GM19351 (cell line): ENCODE measurements at regions not wholly inside any gene's neighbourhood (a gene's known extent, or its start where the extent isn't known, plus 50 kb on each side); places are given as distances from the start of the nearest gene placed in this dataset.
"Not testable (repeated sequence)": the region's sequence is repeated elsewhere in the genome, so short reads cannot be mapped to it uniquely, and the experiment has no call there.

Experiments
- ATAC-seq: cut with Tn5 transposase; IDR thresholded peaks from one replicate; pipeline ENCODE4 v1.9.1; 2021; ENCODE audit warnings: mild to moderate bottlenecking, moderate library complexity; ENCODE audit not compliant: unreplicated experiment

DNA sequence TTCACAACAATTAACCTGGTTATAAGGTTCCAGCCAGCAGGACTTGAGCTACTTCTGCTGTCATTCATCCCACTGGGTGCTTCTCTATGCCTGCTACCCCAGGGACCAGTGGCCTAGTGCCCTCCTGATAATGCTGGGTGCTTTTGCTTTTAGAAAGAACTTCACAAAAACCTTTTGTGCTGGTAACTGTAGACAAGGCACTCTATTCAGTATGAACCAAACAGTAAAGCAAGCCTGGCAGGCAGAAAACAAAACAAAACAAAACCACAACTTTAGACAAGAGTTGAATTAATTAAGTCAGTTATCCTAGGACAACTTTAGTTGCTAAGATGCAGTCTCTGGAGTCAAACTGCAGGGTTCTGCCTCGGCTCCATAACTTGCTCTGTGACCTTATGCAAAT, 61.9 kb upstream of the ADGRL2 start:
- ATAC-seq = no peak

DNA sequence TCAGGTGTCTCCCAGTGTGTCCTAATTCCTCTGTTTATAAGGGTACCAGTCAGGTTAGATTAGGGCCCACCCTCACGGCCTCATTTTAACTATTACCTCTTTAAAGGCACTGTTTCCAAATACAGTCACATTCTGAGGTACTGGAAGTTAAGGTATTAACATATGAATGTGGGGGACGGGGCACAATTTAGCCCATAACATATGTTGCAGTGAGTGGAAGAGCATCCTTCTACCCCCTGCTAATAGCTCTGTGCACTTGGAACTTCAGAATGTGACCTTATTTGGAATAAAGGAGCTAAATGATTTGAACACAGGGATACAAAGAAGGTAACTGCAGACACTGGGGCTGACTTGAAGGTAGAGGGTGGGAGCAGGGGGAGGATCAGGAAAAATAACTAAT, 67.3 kb upstream of the ADGRL2 start:
- no peak for ATAC-seq

DNA sequence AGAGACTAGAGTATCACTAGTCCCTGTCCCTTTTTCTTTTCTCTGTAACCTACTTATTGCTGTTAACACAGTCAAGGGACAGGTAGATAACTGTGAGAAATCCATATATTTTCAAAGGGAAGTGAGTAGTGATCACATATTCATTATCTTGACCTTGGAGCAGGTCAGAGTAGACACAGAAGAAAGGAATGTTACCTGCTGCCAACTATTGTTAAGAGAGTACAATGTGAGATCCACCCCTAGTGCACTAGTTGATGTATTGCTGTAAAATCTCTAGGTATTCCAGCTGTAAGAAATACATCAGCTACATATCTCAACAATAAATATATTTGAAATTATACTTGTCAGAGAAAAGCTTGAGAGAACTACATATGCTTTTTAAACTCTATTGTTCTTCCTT, 68.7 kb upstream of the ADGRL2 start:
- no peak for ATAC-seq

DNA sequence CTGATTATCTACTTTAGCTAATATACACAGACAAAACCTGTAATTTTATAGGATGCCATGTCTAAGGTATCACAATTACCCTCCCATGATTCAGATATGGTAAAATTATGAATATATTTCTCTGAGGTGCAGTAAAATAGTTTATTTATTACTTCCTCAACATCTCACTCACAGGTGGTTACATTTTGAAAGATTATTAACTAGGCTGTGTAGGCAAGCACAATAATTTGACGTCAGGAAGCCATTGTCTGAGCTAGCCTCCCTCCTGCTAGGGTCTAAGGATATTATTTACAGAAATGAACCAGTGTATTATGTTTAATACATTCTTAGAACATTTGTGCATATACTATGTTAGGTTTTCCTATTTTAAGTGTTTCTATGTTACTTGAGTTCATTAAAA, 69.9 kb upstream of the ADGRL2 start:
- no peak for ATAC-seq

DNA sequence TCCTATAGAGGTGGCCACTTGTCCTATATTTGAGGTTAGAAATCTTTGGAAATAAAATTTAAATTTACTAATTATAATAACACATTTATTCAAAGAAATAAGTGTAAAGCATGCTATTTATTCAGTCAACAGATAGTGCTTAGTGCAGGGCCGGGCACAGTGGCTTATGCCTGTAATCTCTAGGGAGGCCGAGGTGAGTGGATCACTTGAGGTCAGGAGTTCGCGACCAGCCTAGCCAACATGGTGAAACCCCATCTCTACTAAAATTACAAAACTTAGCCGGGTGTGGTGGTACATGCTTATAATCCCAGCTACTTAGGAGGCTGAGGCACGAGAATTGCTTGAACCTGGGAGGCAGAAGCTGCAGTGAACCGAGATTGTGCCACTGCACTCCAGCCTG, 70.4 kb upstream of the ADGRL2 start:
- ATAC-seq = not testable (repeated sequence)

DNA sequence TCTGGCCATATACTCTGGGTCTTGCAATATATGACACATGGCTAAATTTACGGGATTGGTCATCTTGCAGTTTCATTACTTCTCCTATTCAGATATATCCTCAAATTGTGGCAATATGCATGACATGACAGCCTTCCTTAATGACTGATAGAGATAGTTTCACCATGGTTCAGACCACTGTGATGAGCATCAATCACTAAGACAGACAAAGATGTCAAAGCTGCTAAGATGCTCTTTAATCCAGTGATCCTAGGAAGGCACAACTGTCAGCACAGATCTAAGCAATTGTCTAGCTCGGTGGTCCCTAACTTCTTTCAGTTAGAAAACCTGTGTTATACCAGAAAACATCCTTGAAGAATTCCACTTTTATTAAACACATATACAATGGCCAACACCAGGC, 70.9 kb upstream of the ADGRL2 start:
- no peak for ATAC-seq

DNA sequence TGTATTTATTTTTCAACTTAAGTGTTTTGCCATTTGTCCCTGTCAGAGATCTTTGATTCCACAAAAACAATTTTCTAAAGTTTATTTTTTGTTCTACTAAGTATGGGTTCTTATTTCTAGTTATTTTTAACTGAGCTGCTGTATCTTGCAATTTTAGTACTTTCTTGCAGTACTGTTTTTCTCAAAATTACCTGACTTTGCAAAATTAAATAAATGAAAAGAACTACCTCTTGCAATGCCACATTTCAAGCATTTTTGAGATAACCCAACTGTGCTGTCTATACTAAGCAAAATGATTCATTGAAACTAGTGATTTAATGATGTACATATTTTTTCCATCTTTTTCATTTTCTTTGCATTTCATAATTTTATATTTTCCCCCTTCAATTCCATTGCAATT, 71.5 kb upstream of the ADGRL2 start:
- ATAC-seq = no peak

DNA sequence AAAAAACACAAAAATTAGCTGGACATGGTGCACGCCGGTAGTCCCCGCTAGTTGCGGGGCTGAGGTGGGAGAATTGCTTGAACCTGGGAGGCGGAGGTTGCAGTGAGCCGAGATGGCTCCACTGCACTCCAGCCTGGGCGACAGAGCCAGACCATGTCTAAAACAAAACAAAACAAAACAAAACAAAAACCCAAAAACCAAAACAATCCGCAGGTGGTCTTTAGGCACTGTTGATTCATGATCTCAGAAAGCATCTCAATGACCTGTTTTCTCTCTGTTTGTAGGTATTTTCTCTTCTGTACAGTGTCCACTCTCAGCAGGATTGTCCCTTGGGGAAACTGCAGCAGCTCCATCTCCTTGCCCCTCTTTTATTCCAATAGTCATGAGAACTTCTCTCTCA, 74.9 kb upstream of the ADGRL2 start:
- no peak for ATAC-seq

DNA sequence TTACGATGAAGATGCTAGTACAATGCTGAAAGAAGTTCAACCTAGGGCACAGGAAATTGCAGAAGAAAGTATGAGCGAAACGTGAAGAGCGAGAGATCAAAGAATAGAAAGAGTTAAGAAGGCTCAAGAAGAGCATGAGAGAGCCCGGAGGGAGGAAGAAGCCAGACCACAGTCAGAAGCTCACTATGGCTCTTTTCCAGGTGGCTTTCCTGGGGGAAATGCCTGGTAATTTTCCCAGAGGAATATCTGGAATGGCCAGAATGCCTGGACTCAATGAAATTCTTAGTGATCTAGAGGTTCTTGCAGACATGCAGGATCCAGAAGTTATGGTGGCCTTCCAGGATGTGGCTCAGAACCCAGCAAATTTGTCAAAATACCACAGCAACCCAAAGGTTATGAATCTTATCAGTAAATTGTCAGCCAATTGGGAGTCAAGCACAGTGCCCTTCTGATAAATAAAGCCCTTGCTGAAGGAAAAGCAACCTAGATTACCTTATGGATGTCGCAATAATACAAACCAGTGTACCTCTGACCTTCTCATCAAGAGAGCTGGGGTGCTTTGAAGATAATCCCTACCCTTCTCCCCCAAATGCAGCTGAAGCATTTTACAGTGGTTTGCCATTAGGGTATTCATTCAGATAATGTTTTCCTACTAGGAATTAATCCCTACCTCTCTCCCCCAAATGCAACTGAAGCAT, 78.0 kb upstream of the ADGRL2 start:
- ATAC-seq = not testable (repeated sequence)

DNA sequence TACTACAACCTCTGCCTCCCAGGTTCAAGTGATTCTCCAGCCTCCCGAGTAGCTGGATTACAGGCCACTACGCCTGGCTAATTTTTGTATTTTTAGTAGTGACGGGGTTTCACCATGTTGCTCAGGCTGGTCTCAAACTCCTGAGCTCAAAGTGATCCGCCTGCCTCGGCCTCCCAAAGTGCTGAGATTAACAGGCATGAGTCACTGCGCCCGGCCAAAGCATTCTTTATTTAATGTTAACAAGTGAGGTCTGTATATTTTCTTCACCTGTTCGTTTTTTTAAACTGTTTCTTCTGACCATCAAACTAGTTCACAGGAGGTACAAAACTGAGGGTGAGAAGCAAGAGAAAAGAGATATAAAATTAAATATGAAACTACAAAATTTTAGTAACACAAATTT, 80.5 kb upstream of the ADGRL2 start:
- ATAC-seq = not testable (repeated sequence)

DNA sequence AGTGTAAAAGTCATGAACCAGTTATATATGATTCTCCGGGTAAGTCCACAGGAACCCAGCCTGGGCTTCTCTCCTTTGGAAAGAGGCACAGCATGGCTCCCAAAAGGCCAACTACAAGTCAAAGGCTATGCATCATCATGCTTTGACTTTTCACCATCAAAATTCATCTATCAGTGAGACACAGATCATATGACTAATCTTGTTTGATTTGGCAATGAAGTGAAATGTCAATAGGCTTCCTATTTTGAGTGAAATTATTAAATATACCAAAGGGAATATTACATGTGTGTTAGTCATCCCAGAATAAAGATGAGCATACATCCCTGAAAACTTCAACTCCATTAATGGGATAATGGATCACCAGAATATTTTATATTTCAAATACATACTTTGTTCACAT, 83.5 kb upstream of the ADGRL2 start:
- no peak for ATAC-seq

DNA sequence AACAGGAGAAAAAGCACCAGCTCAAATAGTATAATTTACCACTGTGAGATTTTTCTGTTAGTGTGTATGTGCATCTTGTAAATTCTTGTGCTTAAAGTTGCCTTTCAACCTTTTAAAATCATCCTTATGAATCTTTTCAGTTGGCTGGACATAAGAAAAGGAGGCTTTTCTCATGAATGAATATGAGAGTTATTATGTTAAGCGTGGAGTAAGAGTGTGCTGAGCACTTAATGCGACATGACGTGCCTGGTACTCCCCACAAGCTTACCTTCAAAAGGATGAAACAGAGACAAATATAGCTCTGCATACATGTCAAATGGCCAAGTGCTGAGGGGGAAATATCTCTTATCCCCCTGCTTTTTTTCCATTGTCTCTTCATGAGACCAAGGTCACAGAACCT, 85.3 kb upstream of the ADGRL2 start:
- no peak for ATAC-seq

DNA sequence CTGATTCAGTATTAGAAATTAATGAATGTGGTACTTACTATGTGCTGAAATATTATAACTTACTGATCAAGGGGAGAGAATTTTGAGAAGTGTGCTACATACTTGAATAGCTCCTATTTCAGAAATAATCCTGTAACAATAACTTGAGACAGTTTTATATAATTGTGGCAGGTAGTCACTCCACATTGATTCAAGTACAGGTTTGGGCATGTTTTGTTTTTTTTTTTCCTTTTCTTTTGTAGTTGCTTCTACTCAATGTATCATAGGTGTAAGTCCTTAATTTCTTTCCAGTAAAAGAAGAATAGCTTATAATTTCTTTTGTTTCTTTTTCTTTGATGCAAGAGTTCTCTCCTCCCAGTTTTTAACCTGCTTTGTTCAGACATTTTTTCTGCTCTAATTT, 86.1 kb upstream of the ADGRL2 start:
- no peak for ATAC-seq

DNA sequence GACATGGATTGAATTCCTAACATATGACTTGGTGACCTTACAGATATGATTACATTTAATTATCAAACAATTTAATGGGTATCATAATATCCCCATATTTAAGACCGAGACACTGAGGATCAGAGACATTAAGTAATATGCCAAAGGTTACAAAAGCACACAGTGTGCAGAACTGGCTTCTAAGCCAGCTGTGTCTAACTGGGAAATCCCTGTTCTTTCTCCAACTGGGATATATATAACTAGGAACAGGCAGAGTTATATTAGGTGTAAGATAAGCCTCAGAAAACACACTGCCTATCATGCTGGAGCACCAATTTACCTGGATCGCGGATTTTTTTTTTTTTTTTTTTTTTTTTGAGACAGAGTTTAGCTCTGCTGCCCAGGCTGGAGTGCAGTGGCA, 88.3 kb upstream of the ADGRL2 start:
- ATAC-seq = no peak

DNA sequence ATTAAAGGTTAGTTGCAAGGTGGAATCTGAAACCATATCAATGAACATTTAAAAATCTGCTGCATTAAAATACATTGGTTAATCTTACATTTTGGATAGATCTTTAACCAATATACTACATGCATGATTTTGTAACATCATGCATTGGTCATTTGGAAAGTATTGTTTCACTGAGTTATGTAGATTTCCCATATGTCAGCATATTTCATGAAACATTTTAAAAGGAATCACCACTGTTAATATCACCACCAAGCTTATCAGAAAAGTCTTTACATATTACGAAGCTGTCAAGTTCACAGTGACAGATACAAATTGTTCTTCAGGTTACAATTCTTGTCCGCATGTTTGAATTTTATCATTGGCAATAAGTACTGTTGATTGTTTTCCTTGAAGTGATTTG, 89.9 kb upstream of the ADGRL2 start:
- ATAC-seq = no peak

DNA sequence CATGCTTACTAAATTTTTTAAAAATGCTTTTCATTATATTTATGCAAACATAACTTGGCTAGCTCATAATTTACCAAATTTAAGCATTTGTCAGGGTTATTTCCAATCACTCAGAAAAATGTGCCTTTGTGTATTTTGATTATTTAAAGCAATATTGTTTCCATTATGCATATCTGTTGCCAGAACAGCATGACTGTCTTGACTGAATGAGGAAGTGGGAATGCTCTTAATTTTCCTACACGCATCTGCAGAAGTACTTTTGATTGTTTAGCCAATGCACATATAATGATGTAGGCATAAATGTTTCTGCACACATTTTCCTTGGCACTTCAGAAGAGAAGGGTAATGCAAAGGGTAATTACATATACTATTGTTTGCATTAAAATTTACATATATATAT, 92.5 kb upstream of the ADGRL2 start:
- ATAC-seq = no peak

DNA sequence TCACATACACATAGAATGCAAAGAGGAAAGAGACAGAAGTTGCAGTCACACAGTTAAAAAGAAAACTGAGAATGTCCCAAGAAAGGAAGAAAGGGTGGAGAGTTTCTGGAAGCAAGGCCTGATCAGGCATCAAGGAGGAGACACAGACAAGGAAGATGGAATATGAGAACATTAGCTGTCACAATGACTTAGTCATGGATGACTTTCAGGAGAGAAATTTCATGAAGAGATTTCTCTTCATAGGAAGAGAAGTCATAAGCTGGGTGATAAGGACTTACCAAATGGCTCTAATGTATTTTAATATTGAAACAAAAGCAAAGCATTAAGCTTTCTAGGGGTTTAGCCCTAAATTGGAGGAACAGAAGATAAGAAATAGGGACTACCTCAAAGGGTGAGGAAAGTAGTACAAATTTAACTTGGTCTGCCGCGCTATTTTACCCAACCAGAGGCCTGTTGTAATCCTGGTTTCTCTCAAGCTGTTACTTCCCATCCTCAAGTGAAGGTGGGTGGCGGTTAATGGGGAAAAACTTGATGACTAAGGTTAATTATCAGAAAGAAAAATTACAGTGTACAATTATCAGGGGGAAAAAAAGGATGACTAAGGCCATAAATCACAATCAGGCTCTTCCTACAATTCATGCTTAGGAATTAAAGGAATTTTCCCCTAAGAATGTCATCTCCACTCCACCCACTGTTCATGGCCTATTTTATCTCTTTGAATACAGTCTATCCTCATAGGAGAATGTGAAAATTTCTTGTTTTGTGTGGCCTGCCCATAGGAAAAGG, 93.9 kb upstream of the ADGRL2 start:
- ATAC-seq = no peak

DNA sequence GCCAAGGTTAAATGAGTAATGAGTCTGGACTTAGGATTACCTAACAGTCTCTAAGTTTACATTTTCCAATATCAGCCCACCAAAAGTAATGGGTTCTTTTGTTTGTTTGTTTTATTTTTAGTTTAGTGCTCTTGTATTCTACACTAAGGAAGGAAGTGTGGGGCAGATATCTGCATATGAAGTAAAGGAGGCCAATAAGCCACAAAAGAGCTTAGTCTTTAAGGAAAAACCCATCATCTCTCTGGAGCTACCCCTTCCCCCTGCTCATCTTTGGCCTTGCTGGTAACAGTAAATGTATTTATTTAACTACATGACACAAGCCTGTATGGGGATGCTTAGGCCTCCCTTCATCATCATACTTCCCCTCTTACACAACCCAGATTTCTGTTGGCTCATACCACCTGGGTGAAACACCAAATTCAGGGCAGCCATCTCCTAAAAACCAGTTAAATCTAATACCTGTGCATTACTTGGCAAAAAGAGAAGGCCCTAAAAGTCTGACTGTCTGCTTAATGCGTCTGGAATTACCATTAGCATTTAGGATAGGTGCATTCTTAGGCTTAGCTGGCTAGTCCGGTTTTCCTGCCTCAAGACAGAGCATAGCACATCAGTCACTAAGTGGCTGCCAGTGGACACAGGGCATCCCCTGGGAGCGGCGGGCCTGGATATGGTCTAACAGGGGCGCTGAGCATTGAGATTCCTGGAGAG, 96.8 kb upstream of the ADGRL2 start:
- no peak for ATAC-seq

DNA sequence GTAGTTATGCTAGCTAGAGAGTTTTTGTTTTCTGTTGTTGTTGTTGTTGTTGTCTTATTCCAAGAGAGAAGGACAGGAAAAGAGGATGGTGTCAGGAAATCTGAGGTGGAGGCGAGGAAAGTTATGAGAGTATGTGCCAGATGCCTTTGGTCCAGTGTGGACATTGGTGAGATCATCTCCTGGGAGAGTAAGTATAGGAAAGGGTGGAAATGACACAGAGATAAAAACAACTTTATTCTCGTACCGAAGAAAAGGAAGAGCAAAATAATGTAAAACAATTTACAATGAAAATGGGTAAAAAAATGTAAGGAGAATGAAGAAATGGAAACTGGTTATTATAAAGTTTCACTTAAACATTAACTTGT, 97.4 kb upstream of the ADGRL2 start:
- no peak for ATAC-seq

DNA sequence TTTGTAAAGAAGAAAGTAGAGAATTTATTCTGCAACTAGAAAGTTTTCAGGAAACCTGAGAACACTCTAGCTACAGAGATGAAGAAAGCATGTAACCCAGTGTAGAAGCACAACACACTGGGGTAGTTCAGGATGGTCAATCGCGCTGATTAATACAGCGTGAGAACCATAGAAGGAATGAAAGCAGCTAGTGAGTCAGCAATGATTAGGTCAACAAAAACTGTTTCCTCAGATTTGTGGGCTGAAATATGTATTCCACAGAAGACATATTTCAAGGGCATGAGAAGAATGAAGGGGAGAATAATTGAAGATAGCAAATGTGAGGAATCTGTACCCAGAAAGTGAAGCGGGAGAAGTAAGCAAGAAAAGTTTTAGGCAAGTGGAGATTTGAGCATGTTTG, 97.8 kb upstream of the ADGRL2 start:
- no peak for ATAC-seq

DNA sequence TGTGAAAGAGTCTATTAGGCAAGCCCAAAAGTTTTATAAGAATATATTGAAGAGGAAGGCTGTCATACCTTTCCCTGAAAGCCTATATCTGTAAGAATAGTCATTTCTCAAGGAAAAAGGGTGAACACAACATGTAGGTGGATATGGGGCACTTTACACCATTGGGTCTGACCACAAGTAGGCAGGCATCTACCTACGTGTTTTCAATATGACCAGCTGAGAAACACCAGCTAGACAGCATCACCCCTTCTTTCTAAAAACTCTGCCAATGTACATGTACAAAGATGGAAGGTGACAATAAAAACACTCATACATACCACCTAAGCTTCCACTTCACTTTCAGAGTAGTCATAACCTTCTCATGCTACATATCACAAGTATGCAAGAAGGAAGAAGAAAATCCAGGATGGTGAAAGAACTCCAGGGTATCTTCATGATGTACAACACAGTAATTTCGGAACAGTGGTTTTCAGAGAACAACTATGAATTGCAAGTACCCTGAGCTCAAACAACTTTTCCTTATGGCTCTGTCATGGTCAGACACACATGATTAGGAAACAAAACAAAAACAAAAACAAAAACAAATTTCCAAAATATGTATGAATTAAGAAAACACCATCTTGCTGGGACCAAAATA, 98.5 kb upstream of the ADGRL2 start:
- ATAC-seq = peak; percentile 67
